ENCODE measurements at regions not wholly inside any gene's neighbourhood (a gene's known extent, or its start where the extent isn't known, plus 50 kb on each side); places are given as distances from the start of the nearest gene placed in this dataset.

DNA sequence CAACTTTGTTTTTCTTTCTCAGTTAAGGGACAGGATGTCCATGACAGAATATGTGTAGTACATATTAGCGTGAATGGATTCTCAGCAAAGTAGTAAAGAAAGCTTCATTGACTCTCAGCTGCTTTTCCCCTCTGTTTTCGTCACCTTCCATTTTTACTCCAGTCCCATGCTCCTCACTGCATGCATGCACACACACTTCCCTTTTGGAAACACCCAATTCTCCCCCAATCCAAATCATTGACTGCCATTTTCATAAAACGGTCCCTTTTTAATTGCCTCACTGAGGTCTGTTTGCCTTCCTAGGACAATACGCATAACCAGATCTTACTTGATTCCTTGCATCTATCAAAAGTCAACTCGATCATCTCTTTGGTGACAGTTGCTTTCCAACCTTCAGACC lies 287.5 kb upstream of the PARD3B start:
- Histone ChIP-seq H3K9ac (ENCODE audit: insufficient read length, low read depth) (no peak overlapping the region), H3K27me3 (ENCODE audit: insufficient read depth, insufficient read length) (no peaks in the 10 kb centered on the region), H3K36me3 (ENCODE audit: insufficient read depth, insufficient read length, low read length) (no peaks in the 10 kb centered on the region), H3K9me3 (ENCODE audit: insufficient read depth, low read length) (no peaks in the 10 kb centered on the region), H3K4me1 (ENCODE audit: insufficient read depth, insufficient read length) (no peaks in the 10 kb centered on the region), H3K4me3 (ENCODE audit: insufficient read length, low read depth) (no peak overlapping the region)
- TF ChIP-seq YY1 (IDR thresholded peaks at IDR 0.05; ENCODE audit: insufficient read depth, insufficient read length) (no peak), SUZ12 (IDR thresholded peaks at IDR 0.05; ENCODE audit: extremely low read depth, insufficient read depth, insufficient read length) (no peak), ZNF274 (IDR thresholded peaks at IDR 0.05; ENCODE audit: low read depth, low read length) (no peak)
- no peak for DNase-seq (ENCODE audit: low read depth, low spot score)

DNA sequence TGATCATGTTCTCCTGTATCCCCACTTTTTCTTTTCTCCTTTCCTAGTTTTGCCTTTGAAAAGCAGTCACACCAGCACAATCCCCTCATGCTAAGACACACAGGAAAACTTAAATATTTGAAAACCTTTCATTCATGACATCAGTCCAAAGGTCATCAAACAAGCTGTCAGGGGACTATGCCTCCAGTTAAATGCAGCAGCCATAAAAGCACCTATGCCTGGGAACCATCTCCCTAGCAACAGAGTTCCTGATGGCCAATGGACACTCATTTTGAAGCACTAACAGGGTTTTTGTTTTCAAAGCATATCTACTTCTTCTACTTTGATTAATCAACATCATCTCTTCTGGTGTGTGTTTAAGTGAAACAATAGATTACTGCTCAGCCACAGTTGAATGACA lies 286.4 kb upstream of the PARD3B start:
- Histone ChIP-seq H3K9ac (ENCODE audit: insufficient read length, low read depth) (no peak overlapping the region), H3K27me3 (ENCODE audit: insufficient read depth, insufficient read length) (no peaks in the 10 kb centered on the region), H3K9me3 (ENCODE audit: insufficient read depth, low read length) (no peaks in the 10 kb centered on the region), H3K4me1 (ENCODE audit: insufficient read depth, insufficient read length) (no peaks in the 10 kb centered on the region), H3K4me3 (ENCODE audit: insufficient read length, low read depth) (no peak overlapping the region), H3K36me3 (ENCODE audit: insufficient read depth, insufficient read length, low read length) (no peaks in the 10 kb centered on the region)
- no peak for DNase-seq (ENCODE audit: low read depth, low spot score)
- TF ChIP-seq YY1 (IDR thresholded peaks at IDR 0.05; ENCODE audit: insufficient read depth, insufficient read length) (no peak), ZNF274 (IDR thresholded peaks at IDR 0.05; ENCODE audit: low read depth, low read length) (no peak), SUZ12 (IDR thresholded peaks at IDR 0.05; ENCODE audit: extremely low read depth, insufficient read depth, insufficient read length) (no peak)

DNA sequence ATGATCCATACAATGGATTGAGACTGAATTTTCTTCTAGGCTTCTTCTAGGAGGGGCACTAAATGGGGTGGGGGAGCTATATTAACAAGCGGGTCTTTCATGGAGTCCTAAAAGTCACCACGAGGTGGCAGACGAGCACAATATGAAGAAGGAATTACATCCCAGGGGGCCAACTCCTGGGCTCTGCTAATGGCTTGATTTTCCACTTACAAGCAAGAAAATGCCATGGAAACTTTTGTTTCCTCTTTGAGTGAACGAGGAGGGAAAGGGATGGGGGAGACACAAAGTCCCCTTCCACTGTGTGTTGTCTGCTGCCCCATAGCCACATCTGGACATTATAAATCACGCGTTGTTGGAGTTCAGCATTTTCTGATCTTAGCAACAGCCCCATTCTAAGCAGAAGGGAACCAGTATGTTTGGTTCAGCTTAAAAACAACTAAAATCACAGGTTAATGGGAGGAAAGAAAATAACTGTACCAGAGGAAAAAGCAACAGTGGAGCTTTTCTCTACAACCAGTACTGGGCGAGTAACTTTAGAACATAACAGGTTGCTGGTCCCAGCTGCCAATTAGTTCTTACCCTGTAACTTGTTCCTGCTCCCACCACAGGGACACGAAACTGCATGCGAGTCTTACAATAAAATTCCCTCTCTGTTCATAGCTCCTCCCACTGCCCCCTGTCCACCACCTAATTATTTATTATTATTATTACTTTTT lies 285.0 kb upstream of the PARD3B start:
- TF ChIP-seq ZNF274 (IDR thresholded peaks at IDR 0.05; ENCODE audit: low read depth, low read length): no peak
- TF ChIP-seq YY1 (IDR thresholded peaks at IDR 0.05; ENCODE audit: insufficient read depth, insufficient read length): no peak
- no peak overlapping the region for H3K4me3 ChIP-seq (ENCODE audit: insufficient read length, low read depth)

DNA sequence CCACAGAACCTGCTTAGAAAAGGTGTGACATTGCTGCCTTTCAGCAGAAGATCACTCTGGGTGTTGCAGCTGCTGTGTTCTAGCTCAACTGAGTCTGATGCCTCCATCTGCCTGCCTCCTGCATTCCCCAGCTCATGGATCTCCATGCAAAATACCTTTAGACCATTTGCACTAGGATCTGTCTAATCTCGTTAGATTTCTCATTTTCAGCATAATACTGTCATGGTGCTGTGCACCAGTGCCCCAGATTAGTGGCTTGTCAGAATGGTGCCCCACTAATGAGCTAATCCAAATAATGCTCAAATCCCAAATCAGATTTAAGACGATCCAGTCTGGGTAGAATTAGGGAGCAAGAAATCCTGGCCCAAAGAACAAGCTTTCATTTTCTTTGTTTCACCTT lies 284.4 kb upstream of the PARD3B start:
- H3K4me1 ChIP-seq (ENCODE audit: insufficient read depth, insufficient read length): no peaks in the 10 kb centered on the region
- no peak for TF ChIP-seq ZNF274 (IDR thresholded peaks at IDR 0.05; ENCODE audit: low read depth, low read length)
- no peak for TF ChIP-seq YY1 (IDR thresholded peaks at IDR 0.05; ENCODE audit: insufficient read depth, insufficient read length)
- no peak for TF ChIP-seq SUZ12 (IDR thresholded peaks at IDR 0.05; ENCODE audit: extremely low read depth, insufficient read depth, insufficient read length)

More for the DNA sequence above, 285.0 kb upstream of the PARD3B start:
- H3K27me3 ChIP-seq (ENCODE audit: insufficient read depth, insufficient read length): no peaks in the 10 kb centered on the region
- no peak overlapping the region for H3K9ac ChIP-seq (ENCODE audit: insufficient read length, low read depth)
- no peaks in the 10 kb centered on the region for H3K36me3 ChIP-seq (ENCODE audit: insufficient read depth, insufficient read length, low read length)
- no peaks in the 10 kb centered on the region for H3K4me1 ChIP-seq (ENCODE audit: insufficient read depth, insufficient read length)
- no peaks in the 10 kb centered on the region for H3K9me3 ChIP-seq (ENCODE audit: insufficient read depth, low read length)
- peak; percentile 80 for DNase-seq (ENCODE audit: low read depth, low spot score)

DNA sequence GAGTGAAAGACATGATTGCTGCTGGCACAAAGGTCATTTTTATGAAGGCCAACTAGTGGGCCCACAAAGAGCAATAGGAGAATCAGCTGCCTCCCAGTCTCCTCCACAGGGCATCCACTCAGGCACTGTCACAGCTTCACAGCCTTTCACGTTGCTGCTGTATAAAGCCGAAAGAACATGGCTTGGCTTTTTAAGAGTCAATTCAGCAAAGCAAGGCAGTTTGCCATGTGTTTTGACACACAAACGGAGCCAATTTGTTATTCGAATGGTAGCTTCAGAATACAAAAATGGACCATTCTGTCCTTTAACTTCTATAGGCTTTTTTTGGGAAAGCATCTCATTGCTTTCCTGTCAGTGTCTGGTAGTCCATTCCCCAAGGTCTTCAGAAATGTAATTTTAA lies 283.4 kb upstream of the PARD3B start:
- Histone ChIP-seq H3K9ac (ENCODE audit: insufficient read length, low read depth) (no peak overlapping the region), H3K36me3 (ENCODE audit: insufficient read depth, insufficient read length, low read length) (no peaks in the 10 kb centered on the region), H3K4me3 (ENCODE audit: insufficient read length, low read depth) (no peak overlapping the region), H3K27me3 (ENCODE audit: insufficient read depth, insufficient read length) (no peaks in the 10 kb centered on the region), H3K9me3 (ENCODE audit: insufficient read depth, low read length) (no peaks in the 10 kb centered on the region), H3K4me1 (ENCODE audit: insufficient read depth, insufficient read length) (no peaks in the 10 kb centered on the region)
- no peak for TF ChIP-seq ZNF274 (IDR thresholded peaks at IDR 0.05; ENCODE audit: low read depth, low read length)
- TF ChIP-seq SUZ12 (IDR thresholded peaks at IDR 0.05; ENCODE audit: extremely low read depth, insufficient read depth, insufficient read length): no peak
- no peak for TF ChIP-seq YY1 (IDR thresholded peaks at IDR 0.05; ENCODE audit: insufficient read depth, insufficient read length)
- no peak for DNase-seq (ENCODE audit: low read depth, low spot score)

More for the DNA sequence above, 284.4 kb upstream of the PARD3B start:
- no peaks in the 10 kb centered on the region for H3K36me3 ChIP-seq (ENCODE audit: insufficient read depth, insufficient read length, low read length)
- H3K4me3 ChIP-seq (ENCODE audit: insufficient read length, low read depth): no peak overlapping the region
- H3K9ac ChIP-seq (ENCODE audit: insufficient read length, low read depth): no peak overlapping the region
- no peaks in the 10 kb centered on the region for H3K9me3 ChIP-seq (ENCODE audit: insufficient read depth, low read length)
- DNase-seq (ENCODE audit: low read depth, low spot score): no peak
- no peaks in the 10 kb centered on the region for H3K27me3 ChIP-seq (ENCODE audit: insufficient read depth, insufficient read length)

DNA sequence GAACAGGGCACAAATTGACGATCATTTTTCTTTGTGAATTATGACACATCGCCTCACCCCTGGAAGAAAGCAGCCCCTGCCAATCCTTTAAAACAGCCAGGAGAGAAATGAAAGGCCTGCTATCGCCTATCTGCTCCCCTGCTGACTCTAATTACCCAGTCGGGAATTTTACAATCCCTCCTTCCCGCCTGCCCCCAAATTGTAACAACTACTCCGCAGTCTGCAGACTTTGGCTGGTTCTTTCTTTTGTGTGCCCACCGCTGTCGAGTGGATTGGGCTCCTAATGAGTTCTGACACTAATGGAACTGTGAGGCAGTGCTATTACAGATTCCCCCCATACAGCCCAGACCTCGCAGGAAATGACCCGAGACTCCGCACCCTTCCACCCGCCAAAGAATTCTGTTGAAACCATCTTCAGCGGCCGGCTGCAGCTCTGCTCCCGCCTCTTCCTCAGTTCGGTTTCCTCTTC lies 281.2 kb upstream of the PARD3B start:
- Histone ChIP-seq H3K36me3 (ENCODE audit: insufficient read depth, insufficient read length, low read length) (no peaks in the 10 kb centered on the region), H3K9ac (ENCODE audit: insufficient read length, low read depth) (no peak overlapping the region), H3K9me3 (ENCODE audit: insufficient read depth, low read length) (no peaks in the 10 kb centered on the region), H3K4me3 (ENCODE audit: insufficient read length, low read depth) (no peak overlapping the region), H3K27me3 (ENCODE audit: insufficient read depth, insufficient read length) (no peaks in the 10 kb centered on the region), H3K4me1 (ENCODE audit: insufficient read depth, insufficient read length) (no peaks in the 10 kb centered on the region)
- no peak for DNase-seq (ENCODE audit: low read depth, low spot score)
- TF ChIP-seq SUZ12 (IDR thresholded peaks at IDR 0.05; ENCODE audit: extremely low read depth, insufficient read depth, insufficient read length) (no peak), ZNF274 (IDR thresholded peaks at IDR 0.05; ENCODE audit: low read depth, low read length) (no peak), YY1 (IDR thresholded peaks at IDR 0.05; ENCODE audit: insufficient read depth, insufficient read length) (no peak)

DNA sequence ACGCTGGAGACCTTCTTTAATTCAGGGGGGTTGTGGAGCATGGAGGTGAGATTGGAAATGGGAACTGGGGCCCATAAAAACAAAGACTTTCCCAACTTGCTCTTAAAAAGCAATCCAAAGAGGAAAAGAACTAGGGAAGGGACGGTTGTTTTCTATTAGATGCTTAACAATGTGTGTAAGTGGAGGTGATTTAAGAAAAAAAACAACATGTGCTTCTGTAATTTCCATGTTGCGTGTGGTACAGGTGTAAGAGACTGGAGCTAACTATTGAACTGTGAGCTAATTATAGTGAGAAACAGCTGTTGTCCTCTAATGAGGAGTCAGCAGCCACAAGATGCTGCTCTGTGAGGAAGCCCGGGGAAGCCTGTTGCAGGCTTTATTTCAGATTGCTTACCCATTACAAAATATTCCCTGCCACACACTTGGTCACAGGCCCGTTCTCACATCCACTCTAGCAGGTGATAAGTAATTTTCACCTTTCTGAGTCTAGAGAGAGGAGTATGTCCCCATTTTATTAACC lies 280.6 kb upstream of the PARD3B start:
- Histone ChIP-seq H3K9ac (ENCODE audit: insufficient read length, low read depth) (no peak overlapping the region), H3K27me3 (ENCODE audit: insufficient read depth, insufficient read length) (no peaks in the 10 kb centered on the region), H3K4me3 (ENCODE audit: insufficient read length, low read depth) (no peak overlapping the region), H3K9me3 (ENCODE audit: insufficient read depth, low read length) (peaks cover 3% of the 10 kb centered on the region), H3K36me3 (ENCODE audit: insufficient read depth, insufficient read length, low read length) (no peaks in the 10 kb centered on the region), H3K4me1 (ENCODE audit: insufficient read depth, insufficient read length) (no peaks in the 10 kb centered on the region)
- no peak for DNase-seq (ENCODE audit: low read depth, low spot score)
- no peak for TF ChIP-seq SUZ12 (IDR thresholded peaks at IDR 0.05; ENCODE audit: extremely low read depth, insufficient read depth, insufficient read length)
- TF ChIP-seq YY1 (IDR thresholded peaks at IDR 0.05; ENCODE audit: insufficient read depth, insufficient read length): no peak

All from NT2/D1 (cell line).